Ascending aorta (tissue), 2 donors: ENCODE measurements at regions not wholly inside any gene's neighbourhood (a gene's known extent, or its start where the extent isn't known, plus 50 kb on each side); places are given as distances from the start of the nearest gene placed in this dataset.

ENCODE experiments used
- DNase-seq, 2 donors: peaks; one replicate each; pipeline ENCODE4 v3.0.0-alpha.2; 2019; ENCODE audit warnings: low spot score in 2 of 2
- H3K27ac ChIP-seq, 2 donors: fragments of 200-600 bp; sonication (generic); one replicate each; pipeline ENCODE4 v1.5.1; 2016 to 2017; ENCODE audit warnings: mild to moderate bottlenecking in 1 of 2
- H3K27me3 ChIP-seq: fragments of 200-600 bp; sonication (generic); one replicate; pipeline ENCODE4 v1.5.1; 2017
- H3K36me3 ChIP-seq, 2 donors: fragments of 200-600 bp; sonication (generic); one replicate each; pipeline ENCODE4 v1.5.1; 2016
- H3K4me1 ChIP-seq, 2 donors: fragments of 200-600 bp; sonication (generic); one replicate each; pipeline ENCODE4 v1.5.1; 2016 to 2017; ENCODE audit warnings: mild to moderate bottlenecking in 1 of 2
- H3K4me3 ChIP-seq, 2 donors: fragments of 200-600 bp; sonication (generic); one replicate each; pipeline ENCODE4 v1.5.1; 2016 to 2017; ENCODE audit warnings: mild to moderate bottlenecking in 1 of 2
- H3K9me3 ChIP-seq, 2 donors: fragments of 200-600 bp; sonication (generic); one replicate each; pipeline ENCODE4 v1.5.1; 2016
- CTCF ChIP-seq, 3 experiments: fragments of 200-600 bp in 2 of 3; fragments of 450-650 bp in 1 of 3; sonication (generic) in 2 of 3; IDR thresholded peaks; one replicate each; pipeline ENCODE4 v1.5.1; 2016 to 2019; ENCODE audit warnings: antibody characterized with exemption in 3 of 3, mild to moderate bottlenecking in 1 of 3, moderate library complexity in 1 of 3
- intact Hi-C: fragments of 100-400 bp; cut with DNase I; formaldehyde crosslinking; loops from one replicate; pipeline ENCODE4 v1.15.1; 2023

DNA sequence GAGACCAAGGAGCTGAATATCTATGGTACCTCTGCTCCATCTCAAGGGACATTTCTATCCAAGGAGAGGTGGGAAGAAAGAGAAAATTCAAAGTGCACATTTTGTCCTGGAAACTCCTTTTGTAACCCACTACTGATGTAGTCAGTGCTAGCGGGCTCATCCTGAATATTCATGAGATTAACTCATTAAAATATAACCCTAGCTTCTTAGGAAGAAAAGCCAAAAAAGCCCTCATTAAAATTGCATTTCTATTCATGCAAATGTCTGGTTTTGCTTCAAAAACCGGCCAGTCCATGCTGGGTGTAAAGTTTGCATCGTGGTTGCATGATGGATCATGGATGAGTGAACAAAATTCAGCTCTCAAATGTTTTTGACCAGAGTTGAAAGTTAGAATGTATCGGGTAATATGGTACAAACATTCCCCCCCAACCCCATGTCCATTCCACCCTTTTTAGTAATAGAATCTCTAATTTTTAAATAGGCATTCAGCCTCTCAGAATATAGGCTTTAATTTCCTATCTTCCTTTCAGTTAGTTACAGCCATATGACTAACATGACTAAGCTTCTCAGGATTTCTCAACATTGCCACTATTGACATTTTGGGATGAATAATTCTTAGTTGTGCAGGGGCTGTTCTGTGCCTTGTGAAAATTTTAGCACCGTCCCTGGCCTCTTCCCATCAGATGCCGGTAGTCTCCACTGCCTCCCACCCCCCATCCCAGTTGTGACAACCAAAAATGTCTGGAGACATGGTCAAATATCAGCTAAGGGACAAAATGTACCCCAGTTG lies 104.2 kb upstream of the RND3 start:
- Histone ChIP-seq H3K36me3 (no peaks in the 10 kb centered on the region), H3K4me3 (no peak overlapping the region), H3K4me1 (peaks cover 0 to 3% of the 10 kb centered on the region in 2 donors), H3K9me3 (no peaks in the 10 kb centered on the region), H3K27me3 (no peaks in the 10 kb centered on the region), H3K27ac (no peak overlapping the region)
- intact Hi-C loops = no loop called here
- TF ChIP-seq CTCF (IDR thresholded peaks at IDR 0.05) = no peak
- no peak for DNase-seq

GRCh38 chr2:150589681-150590080 lies 102.2 kb upstream of the RND3 start:
- H3K36me3 ChIP-seq = no peaks in the 10 kb centered on the region
- intact Hi-C loops = no loop called here
- no peak overlapping the region for H3K4me3 ChIP-seq
- no peak for TF ChIP-seq CTCF (IDR thresholded peaks at IDR 0.05)
- H3K27ac ChIP-seq = no peak overlapping the region
- no peaks in the 10 kb centered on the region for H3K9me3 ChIP-seq
- H3K4me1 ChIP-seq = peaks cover 0 to 4% of the 10 kb centered on the region in 2 donors
- no peaks in the 10 kb centered on the region for H3K27me3 ChIP-seq
- DNase-seq = no peak

- Histone ChIP-seq H3K4me1 (peaks cover 0 to 4% of the 10 kb centered on the region in 2 donors), H3K27me3 (no peaks in the 10 kb centered on the region), H3K27ac (no peak overlapping the region), H3K4me3 (no peak overlapping the region), H3K36me3 (no peaks in the 10 kb centered on the region), H3K9me3 (no peaks in the 10 kb centered on the region)
- DNase-seq = no peak
- no peak for TF ChIP-seq CTCF (IDR thresholded peaks at IDR 0.05)
- intact Hi-C loops = no loop called here
These were observed 101.0 kb upstream of the RND3 start for GRCh38 chr2:150588506-150588870.

DNA sequence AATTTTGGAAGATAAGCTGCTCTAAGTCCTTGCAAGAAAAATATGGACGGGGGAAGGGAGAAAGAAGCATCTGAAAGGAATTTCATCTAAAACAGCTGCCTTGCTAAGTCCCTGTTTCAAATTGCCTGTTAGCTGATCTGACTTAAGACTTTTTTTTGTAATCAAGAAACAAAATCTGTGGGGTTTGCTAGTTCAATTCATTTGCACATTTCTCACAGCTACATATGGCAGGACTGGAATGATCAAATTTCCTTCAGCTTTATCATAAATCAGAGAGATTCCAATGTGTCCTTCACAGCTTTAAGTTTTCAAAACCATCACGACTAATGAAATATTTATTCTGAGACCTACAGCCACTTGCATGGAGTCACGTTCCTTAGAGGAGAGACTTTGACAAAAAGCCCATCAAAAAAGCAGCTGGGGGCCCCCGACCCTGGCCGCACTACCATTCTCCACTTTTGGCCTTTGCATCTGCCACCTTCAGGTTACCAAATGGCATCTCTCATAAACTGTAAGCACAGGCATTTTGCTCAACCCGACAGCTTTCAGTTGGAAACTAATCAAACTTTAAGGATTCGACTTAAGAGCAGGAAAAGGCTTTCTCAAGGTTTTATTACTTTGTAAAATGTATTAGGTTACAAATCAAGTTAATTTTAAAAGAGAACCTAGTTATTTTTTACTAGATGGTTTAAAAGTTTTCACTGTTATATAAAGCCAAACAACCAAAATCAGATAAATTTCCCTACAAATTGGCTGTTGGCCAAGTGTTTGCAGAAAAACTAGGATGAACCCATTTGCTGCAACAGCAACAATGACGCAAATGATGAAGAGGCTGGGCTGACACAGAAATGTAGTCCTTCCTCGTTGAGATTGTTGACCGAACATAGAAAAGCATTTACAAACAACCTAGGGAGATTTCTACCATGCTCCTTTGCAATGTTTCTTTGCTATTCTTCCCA lies 100.4 kb upstream of the RND3 start:
- H3K36me3 ChIP-seq = no peaks in the 10 kb centered on the region
- H3K4me1 ChIP-seq = peaks cover 0 to 4% of the 10 kb centered on the region in 2 donors
- no peak for DNase-seq
- TF ChIP-seq CTCF (IDR thresholded peaks at IDR 0.05) = no peak
- no peaks in the 10 kb centered on the region for H3K9me3 ChIP-seq
- intact Hi-C loops = no loop called here
- H3K27ac ChIP-seq = no peak overlapping the region
- no peak overlapping the region for H3K4me3 ChIP-seq
- H3K27me3 ChIP-seq = no peaks in the 10 kb centered on the region

GRCh38 chr2:150586858-150587257 lies 99.4 kb upstream of the RND3 start:
- intact Hi-C loops = no loop called here
- Histone ChIP-seq H3K4me1 (peaks cover 0 to 4% of the 10 kb centered on the region in 2 donors), H3K27ac (no peak overlapping the region)

More at GRCh38 chr2:150586858-150587257, 99.4 kb upstream of the RND3 start:
- no peaks in the 10 kb centered on the region for H3K36me3 ChIP-seq
- H3K9me3 ChIP-seq = no peaks in the 10 kb centered on the region
- no peak for DNase-seq
- H3K27me3 ChIP-seq = no peaks in the 10 kb centered on the region
- no peak for TF ChIP-seq CTCF (IDR thresholded peaks at IDR 0.05)
- no peak overlapping the region for H3K4me3 ChIP-seq
